GOT3 (cell line): ENCODE measurements at regions not wholly inside any gene's neighbourhood (a gene's known extent, or its start where the extent isn't known, plus 50 kb on each side); places are given as distances from the start of the nearest gene placed in this dataset.

Source experiments
- DNase-seq: peaks from one replicate; lab custom pipeline; 2025; ENCODE audit warnings: mixed read lengths; lab: John Stamatoyannopoulos, UW

DNA sequence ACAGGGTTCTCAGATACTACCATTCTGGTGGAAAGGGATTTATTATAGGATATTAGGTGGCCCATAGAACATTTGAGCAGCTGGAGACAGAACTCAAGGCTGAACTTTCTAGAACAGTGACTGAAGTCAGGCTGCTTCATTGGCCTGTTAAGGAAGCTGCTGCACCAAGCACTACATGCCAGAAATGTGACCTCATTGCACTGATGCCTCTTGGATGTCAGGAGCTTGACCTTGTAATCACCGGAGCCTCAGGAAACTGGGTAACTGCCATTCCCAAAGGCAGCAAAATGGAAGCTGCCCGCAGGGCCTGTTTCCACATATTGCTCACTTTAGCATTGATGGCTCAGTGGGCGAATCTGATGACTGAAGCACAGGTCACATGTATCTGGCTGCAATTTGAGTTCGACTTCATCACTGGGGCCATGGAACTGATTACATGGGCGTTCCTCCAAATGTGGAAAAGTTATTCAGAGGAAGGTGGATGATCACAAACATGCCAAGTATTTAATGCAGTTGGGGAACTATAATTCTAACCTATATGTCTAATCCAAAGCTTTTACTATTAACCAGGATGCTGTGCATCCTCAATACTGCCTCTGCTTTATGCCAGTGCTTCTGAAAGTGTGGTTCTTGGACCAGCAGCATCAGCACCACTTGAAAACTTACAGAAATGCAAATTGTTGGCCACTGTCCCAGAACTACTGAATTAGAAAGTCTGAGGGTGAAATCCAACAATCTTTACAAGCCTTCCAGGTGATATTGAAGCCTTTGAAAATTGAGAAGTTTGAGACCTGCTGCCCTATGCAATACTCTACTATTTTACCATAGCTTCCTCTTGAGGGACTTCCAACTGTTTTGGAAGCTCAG, 337.2 kb upstream of the NAV3 start:
- DNase-seq: peak; percentile 90

DNA sequence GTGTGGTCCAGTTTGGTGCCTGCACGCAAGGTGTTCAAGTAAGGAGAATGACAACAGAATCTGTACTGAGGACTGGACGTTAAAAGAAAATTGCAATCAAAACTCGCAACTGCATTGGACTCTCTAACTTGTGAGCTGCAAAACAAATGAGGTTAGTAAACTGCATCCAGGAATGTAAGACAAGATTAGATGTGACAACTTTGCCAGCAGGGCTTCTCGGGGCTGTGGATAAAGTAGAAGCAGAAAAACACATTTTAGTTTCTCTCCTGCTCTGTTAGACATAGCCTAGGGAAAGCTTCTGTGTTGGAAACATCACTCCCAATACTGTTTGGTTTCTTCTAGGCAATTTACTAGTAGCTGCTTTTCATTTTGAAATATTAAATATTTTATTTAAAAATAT, 338.2 kb upstream of the NAV3 start:
- DNase-seq: no peak

DNA sequence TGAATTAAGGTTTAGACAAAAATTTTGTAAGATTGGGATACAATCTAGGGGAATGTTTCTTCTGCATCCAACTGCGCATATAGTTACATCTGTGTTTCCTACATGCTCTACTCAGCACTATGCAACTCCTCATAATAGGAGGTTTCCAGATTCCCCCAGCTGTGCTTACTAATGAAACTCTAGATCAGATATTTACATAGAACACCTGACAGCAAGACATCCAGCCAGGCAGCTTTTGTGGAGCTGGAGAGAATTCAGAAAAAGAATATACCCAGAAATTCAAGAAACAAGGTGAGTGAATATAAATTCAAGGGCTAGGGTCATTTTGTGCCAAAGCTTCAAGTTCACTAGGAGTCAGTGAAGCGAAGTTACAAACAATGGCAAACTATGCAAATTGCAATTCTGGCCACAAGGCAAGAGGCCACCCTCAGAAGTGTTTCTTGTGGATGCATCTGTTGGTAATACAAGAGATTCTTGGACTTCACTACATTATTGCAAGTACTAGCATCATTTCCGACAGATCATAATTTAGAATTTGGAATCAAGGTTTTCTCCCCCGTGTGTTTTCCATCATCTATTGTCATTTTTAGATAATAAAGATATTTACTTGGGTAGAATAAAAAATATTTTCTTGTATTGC, 341.2 kb upstream of the NAV3 start:
- DNase-seq: no peak

DNA sequence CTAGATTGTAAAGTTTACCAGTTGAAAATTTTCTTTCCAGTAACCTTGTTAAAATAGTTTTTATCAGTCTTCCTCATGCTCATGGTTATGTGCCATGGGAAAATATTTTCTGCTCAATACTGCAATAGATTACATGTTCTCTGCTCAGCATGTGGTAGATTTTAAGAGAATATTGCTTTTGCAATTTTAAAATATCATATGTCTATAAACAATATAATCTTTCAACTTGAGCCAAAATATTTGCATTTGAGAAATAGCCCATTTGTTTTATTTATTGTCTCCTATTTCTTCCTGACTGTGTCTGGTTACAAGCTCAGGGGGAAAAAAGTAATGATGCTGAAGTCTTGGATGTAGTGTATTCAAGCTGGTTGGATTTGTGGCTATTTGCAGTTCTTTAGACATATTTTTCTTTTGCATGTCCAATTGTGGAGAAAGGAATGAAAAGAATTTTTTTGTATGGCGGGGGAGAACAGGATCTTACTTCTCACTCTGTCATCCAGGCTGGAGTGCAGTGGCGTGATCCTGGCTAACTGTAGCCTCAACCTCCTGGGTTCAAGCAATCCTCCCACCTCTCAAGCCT, 342.6 kb upstream of the NAV3 start:
- no peak for DNase-seq

DNA sequence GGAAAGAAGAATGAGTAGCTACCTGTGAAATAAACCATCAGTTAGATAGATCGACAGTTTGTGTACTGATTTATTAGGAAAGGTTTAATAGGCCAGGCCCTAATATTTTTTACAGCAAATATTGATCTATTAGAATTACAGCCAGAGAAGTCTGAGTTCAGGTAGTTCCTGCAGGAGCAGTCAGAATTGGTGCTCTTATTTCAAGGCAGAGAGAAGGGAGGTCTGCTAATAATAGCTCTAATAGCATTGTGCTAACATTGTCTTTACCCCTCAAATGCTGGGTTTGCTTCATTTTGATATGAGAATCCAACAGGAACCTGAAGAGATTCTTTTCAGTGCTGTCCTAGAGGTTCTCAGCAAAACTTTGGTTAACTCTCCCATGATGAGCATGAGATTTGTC, 343.8 kb upstream of the NAV3 start:
- no peak for DNase-seq

DNA sequence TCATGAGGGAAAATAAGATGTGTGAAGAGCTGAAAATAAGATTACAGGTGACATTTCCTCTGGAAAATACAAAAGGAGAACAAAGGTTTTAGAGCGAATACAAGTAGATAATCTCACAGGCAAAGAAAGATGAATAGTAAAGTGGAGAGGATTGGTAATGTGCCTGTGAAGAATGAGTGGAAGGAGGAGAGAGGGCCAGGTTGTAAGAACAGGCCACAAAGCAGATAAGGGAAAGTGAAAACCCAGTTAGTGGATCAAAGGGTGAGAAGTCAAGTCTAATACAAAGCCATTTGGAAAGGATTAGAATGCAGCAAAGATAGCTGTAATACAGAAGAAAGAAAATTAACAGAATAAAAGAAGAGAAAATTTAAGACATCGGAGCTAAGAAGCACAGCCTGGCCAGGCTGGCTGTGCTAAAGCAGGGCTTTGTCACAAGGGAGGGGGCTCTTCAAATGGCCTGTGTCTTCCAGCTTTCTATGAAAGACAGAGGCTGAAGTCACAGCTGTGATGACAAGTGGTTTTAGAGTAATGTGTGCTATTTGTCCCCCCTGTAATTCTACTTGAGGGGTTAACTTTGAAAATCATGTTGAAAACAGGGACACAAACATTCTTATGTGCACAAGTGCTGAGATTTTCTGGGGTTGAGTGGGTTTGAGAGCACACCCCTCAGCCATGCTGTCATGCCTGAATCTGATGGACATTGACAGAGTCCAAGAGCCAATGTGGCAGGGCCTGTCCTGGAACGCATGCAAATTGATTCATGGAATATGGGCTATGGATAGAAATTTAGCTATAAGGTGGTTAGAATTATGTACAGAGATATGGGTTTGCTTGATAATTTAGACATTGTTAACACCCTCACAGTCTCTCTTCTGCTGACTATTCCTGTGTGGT, 344.5 kb upstream of the NAV3 start:
- no peak for DNase-seq

DNA sequence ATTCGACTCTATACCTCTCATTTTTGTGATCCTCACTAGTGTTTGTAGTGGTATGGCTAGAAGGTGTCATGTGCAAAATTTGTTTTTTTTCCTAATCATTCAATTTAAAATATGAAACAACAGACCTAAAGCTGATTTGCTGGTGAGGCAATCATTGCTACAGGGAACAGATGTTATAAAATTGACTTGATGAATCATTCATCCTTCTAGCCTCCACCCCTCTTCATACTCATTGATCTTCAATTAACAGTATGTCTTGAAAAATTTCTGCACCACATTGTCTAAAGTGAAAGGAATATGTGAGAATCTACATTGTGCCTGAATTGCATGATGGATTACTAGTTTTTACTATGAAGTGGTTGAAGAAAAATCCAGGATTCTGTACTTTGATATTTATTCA, 349.0 kb upstream of the NAV3 start:
- no peak for DNase-seq

DNA sequence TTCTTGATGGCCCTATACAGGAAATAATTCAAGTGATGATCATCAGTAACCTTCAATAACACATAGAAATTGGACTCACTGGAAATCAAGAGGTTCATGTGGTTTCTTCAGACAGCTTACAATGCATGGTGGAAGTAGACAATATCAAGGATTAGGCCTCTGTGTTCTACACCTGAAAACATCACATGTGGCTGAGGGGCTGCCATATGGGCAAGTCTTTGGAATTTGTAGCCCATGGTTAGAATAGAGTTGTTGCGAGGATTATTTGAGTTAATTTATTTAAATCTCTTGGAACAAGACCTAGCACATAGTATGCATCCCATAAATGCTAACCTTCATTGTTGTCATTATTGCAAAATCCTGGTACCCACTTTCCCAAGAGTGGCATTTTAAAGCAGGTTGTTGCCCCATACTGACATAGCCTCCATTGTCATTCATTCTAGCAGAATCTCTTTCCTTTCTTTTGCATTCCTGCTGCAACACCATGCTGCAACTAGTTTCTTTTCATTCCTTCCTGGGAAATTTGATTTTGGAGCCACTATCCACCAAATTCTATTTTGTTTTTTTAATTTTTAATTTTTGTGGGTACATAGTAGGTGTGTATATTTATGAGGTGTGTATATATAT, 352.7 kb upstream of the NAV3 start:
- DNase-seq: no peak

DNA sequence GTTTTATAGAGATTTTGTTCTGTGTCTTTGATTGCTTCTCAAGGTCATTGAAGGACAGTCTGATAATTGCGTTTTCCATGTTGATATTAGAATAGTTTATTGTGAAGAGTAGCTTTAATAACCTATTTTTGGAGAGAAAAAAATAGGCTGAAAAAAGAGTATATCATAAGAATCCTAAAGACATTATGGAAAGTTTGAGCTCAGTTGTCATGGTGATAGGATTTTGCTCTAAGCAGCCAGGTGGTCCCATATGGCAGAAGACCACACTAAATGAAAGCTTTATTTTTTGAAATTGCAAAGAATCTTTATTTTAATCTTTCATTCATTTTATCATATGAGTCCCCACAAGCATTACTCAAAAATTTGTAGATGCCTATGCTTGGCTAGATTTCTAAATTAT, 358.9 kb upstream of the NAV3 start:
- DNase-seq: no peak

DNA sequence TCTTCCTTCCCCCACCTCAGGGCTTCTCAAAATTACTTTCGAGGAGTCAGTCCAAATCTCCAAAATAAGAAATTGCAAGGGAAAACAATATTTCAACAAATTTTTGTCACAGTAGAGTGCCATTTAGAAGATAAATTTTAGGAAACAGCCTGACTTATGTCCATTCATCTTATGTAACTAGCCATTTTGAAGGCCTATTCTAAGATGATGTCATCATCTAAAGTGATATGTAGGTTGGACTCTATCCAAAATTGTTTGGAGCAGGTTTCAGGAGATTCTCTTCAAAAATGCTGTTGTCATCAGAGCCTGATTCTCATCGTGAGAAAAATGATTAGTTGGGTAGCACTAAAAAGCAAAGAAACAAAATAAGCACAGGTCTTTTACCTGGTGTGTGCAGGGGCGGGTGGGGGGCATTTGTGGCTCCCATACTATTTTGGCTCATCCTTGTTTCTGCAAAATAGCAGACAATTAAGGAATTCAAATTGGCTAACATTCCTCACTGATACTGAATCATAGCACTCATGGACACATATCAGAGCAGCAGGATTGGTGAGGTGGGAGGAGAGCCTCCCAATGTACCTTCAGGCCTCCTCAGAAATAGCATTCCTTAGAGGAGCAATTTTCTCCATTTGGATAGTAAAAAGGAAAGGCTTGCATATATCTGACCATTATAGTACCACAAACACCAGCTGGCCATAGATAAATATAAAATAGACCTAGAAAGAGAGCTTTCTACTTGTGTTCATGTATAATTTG, 360.9 kb upstream of the NAV3 start:
- DNase-seq: no peak

DNA sequence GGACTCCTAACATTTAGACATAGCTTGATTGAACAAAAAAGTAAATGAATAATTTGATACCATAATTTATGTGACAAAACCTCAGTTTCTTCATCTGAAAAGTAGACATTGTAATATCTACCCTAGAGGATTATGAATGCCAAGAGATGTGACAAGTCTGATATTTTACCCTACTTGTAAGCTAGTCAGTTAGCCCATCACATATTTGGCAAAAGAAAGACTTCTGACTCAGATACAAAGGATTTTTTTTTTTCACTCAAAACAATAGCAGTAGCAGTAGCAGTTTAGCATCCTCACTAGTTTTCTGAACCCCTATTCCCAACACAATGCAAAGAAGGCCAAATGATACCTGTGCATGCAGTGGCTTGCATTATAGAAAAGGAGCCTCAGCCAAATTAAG, 377.3 kb upstream of the E2F7 start:
- DNase-seq: no peak

DNA sequence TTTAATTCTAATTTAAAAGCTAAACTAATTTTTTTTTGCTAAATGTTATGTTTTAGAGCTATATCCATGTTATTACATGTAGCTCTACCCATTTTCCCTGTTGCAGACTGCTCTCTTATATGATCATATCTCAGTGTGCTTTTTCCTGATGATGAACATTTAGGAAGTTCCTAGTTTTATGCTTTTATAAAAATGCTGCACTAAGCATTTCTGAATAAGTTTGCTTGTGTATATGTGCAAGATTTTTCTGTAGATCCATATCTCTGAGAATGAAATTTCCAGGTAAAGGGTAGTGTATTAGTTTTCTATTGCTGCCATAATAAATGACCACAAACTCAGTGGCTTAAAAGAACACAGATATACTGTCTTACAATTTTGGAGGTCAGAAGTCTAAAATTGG, 374.4 kb upstream of the E2F7 start:
- no peak for DNase-seq

DNA sequence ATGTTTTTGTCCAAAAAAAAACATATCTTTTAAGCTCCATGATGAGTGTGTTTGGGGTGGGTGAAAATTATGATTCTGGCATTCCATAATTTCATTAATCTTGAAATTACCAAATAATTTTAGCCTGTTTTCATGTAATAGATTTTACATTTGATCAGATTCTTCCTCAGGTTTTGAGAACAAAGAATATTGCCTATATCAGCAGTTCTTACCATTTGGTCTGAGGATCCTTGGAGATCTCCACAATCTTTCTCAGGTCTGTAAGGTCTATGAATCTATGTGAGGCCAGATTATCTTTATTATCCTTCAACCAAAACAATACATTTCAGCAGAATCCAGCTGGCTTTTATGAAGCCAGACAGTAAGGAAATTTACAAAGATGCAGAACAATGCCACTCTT, 373.3 kb upstream of the E2F7 start:
- no peak for DNase-seq

DNA sequence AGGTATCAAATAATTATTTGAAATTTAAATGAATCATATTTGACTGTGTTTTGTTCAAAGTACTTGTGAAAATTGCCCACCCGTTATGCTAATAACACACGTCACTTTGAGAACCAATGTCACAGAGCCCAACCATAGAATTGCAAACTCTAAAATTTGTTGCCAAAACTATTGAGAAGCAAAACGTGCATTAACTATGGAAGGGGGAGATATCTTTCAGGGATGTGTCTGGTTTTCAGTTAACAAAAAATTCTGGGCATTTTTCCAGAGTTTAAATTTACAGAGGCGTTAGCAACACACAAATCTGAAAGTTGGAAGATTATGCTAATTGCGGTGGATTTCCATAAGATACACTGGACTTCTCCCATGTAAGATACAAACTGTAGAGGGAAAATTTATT, 371.8 kb upstream of the E2F7 start:
- DNase-seq: no peak

DNA sequence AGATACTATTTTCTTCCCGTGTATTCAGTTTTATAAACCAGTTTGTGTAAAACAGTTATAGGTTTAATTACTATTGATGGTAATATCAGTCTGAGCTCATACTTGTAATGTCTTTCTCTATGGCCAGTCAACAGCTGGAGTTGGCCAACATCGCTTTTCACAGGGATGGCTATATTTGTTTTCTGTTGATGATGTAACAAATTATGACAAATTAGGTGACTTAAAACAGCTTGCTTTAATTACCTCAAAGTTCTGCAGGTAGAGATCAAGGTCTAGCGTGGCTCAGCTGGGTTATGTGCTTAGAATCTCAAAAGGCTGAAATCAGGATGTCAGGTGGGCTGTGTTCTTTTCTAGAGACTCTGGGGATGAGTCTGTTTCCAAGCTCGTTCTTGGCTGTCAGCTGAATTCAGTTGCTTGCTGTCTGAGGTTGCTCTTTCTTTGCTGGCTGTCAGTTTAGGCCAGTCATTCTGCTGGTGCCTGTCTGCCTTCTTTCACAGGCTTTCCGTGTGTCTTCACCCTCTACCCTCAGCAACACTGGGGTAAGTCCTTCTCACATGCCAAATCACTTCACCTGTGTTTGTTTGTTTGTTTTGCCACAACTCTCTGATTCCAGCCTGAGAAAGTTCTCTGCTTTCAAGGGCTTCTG, 370.2 kb upstream of the E2F7 start:
- no peak for DNase-seq

DNA sequence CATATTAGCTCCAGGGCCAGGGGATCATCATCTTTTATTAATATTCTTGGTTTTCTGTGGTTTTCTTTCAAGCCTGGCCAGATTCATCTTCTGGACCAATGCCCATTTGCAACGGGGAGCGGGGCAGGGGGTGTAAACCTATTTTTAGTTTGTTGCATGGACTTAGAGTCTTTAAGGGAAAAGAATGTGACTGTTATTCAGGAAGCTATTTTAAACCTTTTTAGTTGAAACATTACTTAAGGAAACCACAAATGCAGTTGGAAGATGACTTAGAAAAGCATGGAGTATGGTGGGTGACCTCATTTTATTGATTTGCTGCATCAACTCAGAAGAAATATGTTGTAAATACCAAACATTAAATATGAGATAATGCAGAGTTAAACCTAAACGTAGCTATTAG, 368.4 kb upstream of the E2F7 start:
- no peak for DNase-seq

DNA sequence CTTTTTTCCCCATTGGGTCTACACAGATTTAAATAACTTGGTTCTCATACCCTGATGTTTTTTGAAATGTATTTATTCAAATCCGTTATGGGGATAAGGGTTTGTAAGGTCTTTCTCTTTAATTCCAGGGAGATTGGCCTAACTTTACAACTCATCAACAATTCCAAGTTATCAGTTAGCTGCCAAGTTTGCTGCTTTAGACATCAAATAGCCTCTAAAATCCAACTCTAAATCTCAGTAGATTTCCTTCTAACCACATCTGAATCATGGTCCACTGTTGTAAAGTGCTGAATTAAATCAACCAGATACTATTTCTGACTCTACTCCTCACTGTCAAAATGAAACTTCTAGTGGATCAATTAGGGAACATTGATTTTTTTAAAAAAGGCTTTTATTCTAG, 364.1 kb upstream of the E2F7 start:
- DNase-seq: no peak

DNA sequence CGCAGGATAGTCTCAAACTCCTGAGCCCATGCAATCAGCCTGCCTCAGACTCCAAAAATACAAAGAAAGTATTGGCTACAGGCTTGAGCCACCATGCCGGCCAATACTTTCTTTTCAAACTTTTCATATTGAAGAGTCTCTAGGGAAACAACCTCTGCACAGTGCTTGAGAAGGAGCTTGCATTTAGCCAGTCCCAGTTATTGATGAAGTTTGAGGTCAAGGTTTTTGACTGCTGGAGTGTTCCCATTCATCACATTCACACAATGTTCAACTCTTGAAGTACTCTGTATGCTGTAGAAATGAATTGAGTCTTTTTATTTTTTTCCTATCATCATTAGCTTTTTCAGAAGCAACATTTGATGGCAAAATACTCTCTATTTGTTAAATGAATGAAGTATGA, 355.8 kb upstream of the E2F7 start:
- DNase-seq: no peak

DNA sequence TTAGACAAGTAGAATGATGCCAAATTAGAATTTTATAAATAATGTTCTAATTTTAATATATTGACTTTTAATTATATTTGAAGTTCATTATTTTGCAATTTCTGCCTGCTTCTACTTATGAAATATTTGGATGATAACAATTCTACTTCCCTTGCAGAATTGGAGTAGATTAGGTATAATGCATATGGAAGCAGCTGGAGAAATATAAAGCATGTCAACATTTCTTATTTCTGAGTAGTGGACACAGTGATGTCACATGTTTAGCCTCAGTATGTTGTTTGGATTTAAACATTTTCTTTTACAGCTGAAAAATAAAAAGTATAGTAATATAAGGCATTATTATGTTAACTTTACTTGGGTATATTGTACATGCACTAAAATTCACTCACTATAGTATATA, 344.2 kb upstream of the E2F7 start:
- DNase-seq: no peak

DNA sequence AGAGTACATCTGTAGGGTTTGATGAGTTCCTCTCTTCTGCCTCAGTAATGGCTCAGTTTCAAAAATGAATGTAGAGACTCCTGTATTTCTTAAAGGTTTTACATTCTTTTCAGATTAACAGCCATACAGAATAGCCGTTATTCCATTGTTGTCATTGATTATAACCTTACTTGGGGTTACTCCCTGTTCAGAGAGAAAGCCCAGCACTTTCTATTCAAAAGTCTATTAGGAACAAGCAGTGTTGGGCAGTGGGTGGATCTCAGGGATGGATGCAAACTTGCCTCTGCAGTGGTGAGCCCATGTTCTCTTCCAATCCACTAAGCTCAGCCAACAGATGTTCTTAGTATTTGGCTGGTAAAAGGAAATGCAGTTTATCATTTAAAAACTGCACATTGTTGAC, 342.6 kb upstream of the E2F7 start:
- DNase-seq: no peak
